ENCODE measurements at regions not wholly inside any gene's neighbourhood (a gene's known extent, or its start where the extent isn't known, plus 50 kb on each side); places are given as distances from the start of the nearest gene placed in this dataset.

DNA sequence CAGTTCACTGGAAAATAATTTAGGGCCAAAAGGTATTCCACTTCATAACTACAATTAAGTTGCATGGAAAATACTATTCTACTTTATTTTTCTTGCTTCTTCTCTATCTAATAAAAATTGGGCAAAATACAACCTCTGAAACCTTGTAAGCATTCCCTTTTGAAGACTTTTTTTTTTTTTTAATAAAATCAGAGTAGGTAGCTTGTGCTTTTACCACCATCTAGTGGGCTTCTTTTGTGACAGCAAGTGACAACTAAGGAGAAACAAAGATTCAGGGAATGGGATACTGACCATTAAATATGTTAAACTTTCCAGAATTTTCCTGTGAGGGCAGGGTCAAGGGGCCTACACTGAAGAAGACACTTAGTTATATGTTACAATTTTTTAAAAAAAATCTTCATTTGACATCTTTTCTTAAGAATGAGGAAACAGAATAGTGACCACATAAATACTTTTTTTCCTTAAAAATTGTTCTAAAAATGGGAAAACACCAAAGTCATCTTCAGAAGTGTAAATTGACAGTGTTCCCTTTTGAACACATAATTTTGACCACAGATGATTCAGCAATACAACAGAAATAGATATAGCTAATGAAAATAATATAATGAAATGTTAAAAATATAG lies 1183.2 kb upstream of the ACVR2A start:
- TF ChIP-seq POLR2A (IDR thresholded peaks at IDR 0.05) (no peak), CTCF (IDR thresholded peaks at IDR 0.05) (peak in 1 of 3 experiments; percentile 52)

Data from testis (tissue), 2 donors.